GM20000 (cell line): ENCODE measurements at regions not wholly inside any gene's neighbourhood (a gene's known extent, or its start where the extent isn't known, plus 50 kb on each side); places are given as distances from the start of the nearest gene placed in this dataset.

Experiments used
- DNase-seq: peaks from one replicate; pipeline ENCODE4 v3.0.0; 2012; ENCODE audit warnings: low spot score
- TF ChIP-seq, protein P1 (sequence below): IDR thresholded peaks from 2 replicates; pipeline ENCODE4 v1.5.1; 2012; ENCODE audit warnings: mild to moderate bottlenecking, control low read depth; ENCODE audit errors: extremely low read depth, missing control alignments

DNA sequence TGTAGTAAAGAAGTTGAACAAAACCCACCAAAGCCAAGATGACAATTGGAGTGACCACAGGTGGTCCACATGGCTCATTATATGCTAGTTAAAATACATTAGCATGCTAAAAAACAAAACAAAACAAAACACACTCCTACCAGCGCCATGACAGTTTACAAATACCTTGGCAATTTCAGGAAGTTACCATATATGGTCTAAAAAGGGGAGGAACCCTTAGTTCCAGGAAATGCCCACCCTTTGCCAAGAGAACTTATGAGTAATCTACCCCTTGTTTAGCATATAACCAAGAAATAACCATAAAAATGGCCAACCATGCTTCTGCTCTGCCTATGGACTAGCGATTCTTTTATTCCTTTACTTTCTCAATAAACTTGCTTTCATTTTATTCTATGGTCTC is 979.1 kb upstream of the POT1 start:
- no peak for DNase-seq
- TF ChIP-seq, protein P1, sequence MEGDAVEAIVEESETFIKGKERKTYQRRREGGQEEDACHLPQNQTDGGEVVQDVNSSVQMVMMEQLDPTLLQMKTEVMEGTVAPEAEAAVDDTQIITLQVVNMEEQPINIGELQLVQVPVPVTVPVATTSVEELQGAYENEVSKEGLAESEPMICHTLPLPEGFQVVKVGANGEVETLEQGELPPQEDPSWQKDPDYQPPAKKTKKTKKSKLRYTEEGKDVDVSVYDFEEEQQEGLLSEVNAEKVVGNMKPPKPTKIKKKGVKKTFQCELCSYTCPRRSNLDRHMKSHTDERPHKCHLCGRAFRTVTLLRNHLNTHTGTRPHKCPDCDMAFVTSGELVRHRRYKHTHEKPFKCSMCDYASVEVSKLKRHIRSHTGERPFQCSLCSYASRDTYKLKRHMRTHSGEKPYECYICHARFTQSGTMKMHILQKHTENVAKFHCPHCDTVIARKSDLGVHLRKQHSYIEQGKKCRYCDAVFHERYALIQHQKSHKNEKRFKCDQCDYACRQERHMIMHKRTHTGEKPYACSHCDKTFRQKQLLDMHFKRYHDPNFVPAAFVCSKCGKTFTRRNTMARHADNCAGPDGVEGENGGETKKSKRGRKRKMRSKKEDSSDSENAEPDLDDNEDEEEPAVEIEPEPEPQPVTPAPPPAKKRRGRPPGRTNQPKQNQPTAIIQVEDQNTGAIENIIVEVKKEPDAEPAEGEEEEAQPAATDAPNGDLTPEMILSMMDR: no peak

DNA sequence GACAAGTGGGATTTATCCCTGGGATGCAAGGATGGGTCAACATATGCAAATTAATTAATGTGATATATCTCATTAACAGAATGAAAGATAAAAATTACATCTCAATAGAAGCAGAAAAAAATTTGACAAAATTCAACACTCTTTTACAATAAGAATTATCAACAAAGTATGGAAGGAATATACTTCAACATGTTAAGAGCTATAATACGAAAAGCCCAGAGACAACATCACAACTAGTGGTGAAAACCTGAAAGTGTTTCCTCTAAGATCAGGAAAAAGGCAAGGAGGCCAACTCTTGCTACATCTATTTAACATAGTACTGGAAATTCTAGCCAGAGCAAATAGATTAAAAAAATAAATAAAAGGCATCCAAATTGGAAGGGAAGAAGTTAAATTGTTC is 970.0 kb upstream of the POT1 start:
- DNase-seq: no peak
- TF ChIP-seq, protein P1: no peak

DNA sequence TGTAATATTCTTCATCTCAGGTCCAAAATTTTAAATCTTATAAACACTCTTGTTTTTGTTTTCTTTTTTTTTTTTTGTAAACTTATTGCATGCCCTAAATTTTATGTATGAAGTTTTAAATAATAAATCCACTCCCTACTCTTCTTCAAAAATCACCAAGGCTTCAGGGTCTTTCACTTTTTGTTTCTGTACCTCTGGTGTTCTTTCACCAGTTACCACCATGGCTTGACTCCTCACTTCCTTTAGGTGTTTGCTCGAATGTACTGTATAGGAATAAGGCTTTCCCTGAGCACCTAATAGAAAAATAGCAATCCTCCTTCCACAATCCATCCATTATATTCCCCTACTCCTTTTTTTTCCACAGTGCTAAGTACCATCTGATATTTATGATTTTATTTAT is 962.8 kb upstream of the POT1 start:
- TF ChIP-seq, protein P1: no peak
- no peak for DNase-seq

GRCh38 chr7:125878988-125879387 is 949.4 kb upstream of the POT1 start:
- no peak for DNase-seq
- TF ChIP-seq, protein P1: no peak

- DNase-seq: no peak
Measured at GRCh38 chr7:125878235-125878956, 948.8 kb upstream of the POT1 start.

DNA sequence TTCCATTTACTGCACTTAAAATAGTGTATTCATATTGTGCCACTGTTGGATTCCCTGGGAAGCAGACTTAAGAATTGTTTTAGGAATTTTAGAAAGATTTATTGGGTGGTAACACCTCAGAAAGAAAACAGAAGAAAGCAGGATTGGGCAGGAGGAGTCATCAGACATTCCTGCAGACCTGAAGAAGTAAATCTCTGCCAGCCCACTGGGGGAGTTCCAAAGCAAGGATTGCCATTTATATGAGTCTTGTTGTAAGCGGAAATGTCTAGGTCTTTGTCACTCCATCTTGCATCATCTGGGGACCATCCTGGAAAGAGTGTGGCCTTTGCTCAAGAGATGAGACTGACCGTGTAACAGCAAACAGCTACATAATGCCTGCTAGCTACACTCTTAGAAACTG is 947.6 kb upstream of the POT1 start:
- TF ChIP-seq, protein P1: no peak
- DNase-seq: no peak

More at GRCh38 chr7:125878235-125878956, 948.8 kb upstream of the POT1 start:
- TF ChIP-seq, protein P1: no peak

GRCh38 chr7:125876431-125876830 is 946.8 kb upstream of the POT1 start:
- no peak for DNase-seq
- TF ChIP-seq, protein P1: no peak
